DMS53 treated with DMSO at 0.1 percent for 48 hours (cell line): ENCODE measurements at regions not wholly inside any gene's neighbourhood (a gene's known extent, or its start where the extent isn't known, plus 50 kb on each side); places are given as distances from the start of the nearest gene placed in this dataset.

Source experiments
- DNase-seq: peaks from one replicate; lab custom pipeline; 2025; ENCODE audit not compliant: unreplicated experiment; lab: John Stamatoyannopoulos, UW

GRCh38 chr1:112040891-112041740 is 51.6 kb upstream of the KCND3 start:
- no peak for DNase-seq

DNA sequence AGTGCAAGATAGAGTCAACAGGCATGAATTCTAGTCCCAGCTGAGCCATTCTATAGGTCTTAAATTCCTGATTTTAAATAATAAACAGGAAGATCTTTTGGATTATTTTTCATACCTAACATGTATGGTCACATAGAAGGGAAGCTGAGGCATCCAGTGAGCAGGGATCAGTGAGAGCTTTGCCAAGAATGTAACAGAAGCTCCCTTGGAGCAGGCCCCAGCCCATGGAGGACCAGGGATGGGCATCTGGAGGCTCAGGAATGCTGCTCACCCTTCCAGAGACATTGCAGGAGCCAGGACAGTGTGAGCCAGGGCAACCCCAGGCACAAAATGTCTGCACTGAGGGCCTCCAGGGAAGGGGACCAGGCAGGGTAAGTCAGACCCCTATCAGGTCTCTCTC is 54.4 kb upstream of the KCND3 start:
- no peak for DNase-seq

GRCh38 chr1:112044745-112045144 is 55.3 kb upstream of the KCND3 start:
- DNase-seq: no peak

GRCh38 chr1:112046630-112047029 is 57.2 kb upstream of the KCND3 start:
- DNase-seq: no peak

- DNase-seq: no peak
Observed at GRCh38 chr1:112048421-112048820, 59.0 kb upstream of the KCND3 start.

GRCh38 chr1:112054510-112054909 is 65.0 kb upstream of the KCND3 start:
- DNase-seq: no peak

GRCh38 chr1:112056354-112056753 is 66.9 kb upstream of the KCND3 start:
- no peak for DNase-seq

GRCh38 chr1:112057736-112058135 is 68.3 kb upstream of the KCND3 start:
- no peak for DNase-seq

DNA sequence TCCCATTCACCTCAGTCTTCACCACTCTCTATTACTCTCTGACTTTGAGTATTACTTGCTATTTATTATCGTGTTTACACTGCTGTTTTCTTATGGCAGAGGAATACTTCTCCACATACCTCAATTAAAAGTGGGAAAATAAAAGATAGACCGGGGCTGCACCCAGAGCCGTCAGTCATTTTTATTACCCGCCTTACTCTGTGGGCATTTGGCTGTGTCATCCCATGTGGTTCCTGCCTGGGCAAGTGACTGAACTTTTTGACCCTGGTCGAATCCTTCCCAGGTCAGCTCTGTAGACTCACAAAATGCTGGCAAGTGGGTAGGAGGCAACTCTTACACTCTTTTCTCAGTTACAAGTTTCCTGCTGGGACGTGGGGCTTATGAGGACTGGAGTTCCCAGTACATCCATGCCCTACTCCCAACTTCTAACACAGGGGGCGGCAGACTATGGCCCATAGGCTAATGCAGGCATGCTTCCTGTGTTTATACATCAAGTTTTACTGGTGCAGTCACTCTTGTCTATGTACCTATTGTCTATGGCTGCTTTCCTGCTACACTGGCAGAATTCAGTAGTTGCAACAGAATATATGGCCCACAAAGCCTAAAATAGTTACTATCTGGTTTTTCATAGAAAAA is 69.5 kb upstream of the KCND3 start:
- no peak for DNase-seq

DNA sequence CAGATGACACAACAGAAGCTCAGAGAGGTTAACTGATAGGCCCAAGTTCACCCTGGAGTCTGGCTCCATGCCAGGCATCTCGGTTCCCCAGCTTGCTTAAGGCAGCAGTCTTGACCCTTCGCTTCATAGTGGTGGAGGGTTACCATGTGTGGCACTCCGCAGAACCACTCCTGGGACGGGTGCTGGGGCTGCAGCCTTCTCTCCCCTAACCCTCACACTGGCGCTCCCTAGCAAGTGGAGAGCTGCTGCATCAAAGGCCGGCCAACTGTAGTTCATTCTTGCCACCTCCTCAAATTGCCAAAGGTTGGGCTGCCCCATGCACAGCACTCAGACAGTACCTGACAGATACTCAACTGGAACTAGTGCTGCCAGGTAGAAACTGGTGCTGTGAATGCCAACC is 70.2 kb upstream of the KCND3 start:
- no peak for DNase-seq

GRCh38 chr1:112060261-112060660 is 70.8 kb upstream of the KCND3 start:
- no peak for DNase-seq

GRCh38 chr1:112061056-112061455 is 71.6 kb upstream of the KCND3 start:
- no peak for DNase-seq

GRCh38 chr1:112061901-112062320 is 72.4 kb upstream of the KCND3 start:
- no peak for DNase-seq

GRCh38 chr1:112063781-112064728 is 74.6 kb upstream of the KCND3 start:
- no peak for DNase-seq

DNA sequence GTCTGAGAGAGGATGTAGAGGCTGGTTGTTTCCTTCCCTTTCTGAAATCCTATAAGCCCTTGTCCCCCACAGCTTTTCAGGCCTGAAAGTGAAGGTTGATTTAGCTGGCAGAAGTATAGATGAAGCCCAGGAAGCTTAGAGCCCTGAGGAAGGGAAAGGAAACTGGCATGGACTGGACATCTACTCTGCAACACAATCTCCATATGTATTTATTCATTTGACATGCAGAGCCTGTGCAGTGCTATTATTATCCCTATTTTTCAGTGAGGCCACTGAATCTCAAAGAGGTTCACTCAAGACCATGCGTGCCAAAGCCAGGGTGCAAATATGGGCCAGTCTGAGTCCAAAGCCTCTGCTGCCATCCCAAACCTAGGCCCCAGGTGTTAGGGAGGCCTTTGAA is 78.5 kb upstream of the KCND3 start:
- no peak for DNase-seq

DNA sequence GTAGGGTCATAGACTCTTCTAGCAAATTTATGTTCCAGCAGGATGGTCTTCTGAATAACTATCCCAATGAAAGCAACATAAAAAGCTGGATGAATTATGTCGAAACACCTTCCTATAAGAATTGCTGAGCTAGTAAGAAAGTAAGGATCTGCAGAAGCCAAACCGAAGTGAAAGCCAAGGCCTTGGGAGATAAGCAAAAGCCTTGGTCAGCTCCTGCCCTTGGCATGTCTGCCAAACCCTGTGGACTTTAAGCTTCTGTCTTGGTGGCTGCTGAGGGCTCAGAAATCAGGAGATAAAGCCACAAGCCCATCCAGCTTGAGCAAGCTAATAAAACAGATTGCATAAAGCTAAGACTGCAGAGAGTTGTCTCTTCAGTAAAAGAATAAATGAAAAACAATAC is 81.2 kb upstream of the KCND3 start:
- no peak for DNase-seq

GRCh38 chr1:112074711-112075110 is 85.2 kb upstream of the KCND3 start:
- no peak for DNase-seq

- DNase-seq: no peak
Observed at GRCh38 chr1:112075566-112075965, 86.1 kb upstream of the KCND3 start.

- no peak for DNase-seq
Observed at GRCh38 chr1:112079446-112079845, 90.0 kb upstream of the KCND3 start.

GRCh38 chr1:112083487-112083886 is 94.0 kb upstream of the KCND3 start:
- DNase-seq: no peak

DNA sequence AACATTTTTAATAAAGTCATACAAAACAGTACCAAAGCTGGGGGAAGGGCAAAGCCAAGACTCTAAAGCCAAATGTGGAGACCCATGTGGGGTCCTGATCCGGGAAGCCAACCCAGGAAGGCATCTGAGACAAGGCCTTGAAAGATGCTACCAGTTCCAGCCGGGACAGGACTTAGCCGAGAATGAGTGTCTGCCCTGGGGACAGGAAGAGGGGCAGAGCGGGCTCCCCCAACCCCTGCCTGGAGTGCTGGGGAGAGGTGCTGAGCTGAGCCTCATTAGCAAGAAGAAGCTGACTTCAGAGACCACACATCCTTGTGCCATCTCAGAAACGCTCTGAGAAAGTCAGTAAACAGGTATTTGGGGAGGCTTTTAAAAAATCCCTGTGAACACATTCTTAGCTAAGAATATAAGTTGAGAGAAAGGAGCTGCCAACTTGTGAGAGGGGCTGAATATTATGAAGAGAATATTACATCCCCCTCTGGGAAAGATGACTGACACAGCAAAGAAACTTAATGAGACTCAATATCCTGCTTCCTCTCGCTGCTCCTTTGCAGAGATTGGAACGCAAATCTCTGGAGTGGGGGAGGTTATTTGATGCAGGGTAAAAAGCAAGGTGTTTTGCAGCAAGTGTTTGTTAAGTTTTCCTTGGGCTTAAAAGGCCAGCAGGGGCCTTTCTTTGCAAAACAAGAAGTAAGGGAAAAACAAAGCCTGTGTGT is 103.3 kb upstream of the KCND3 start:
- no peak for DNase-seq
